GM12878 (cell line): ENCODE measurements at regions not wholly inside any gene's neighbourhood (a gene's known extent, or its start where the extent isn't known, plus 50 kb on each side); places are given as distances from the start of the nearest gene placed in this dataset.

Experiments used
- ATAC-seq: fragments of 200-7000 bp; cut with Tn5 transposase; 3 replicates; pipeline ENCODE4 v1.9.1; 2020; ENCODE audit warnings: mild to moderate bottlenecking, moderate library complexity
- BruUV-seq: library from RNA; stranded (reverse); fragments of 400-500 nt; replicated peaks from 2 replicates; lab custom pipeline; 2021; lab: Mats Ljungman, UMichigan
- CTCF ChIA-PET: fragments of 300-600 bp; sonication (Branson Sonifier 250); formaldehyde crosslinking; extraction: SDS; loops from one replicate; lab custom pipeline; 2021; ENCODE audit warnings: inconsistent platforms; lab: Yijun Ruan, JAX
- POLR2A ChIA-PET: fragments of 350-600 bp; formaldehyde crosslinking; extraction: SDS; loops from one replicate; lab custom pipeline; 2021; ENCODE audit warnings: inconsistent platforms; lab: Charles Lee
- RAD21 ChIA-PET: fragments of 300-600 bp; sonication (Branson Sonifier 250); formaldehyde crosslinking; loops from one replicate; lab custom pipeline; 2023; ENCODE audit warnings: antibody characterized with exemption; ENCODE audit not compliant: unreplicated experiment; lab: Charles Lee
- SMC1A ChIA-PET: fragments of 300-600 bp; sonication (Branson Sonifier 250); formaldehyde crosslinking; loops from one replicate; lab custom pipeline; 2023; ENCODE audit not compliant: unreplicated experiment, uncharacterized antibody; lab: Charles Lee
- DNase-seq: peaks from one replicate; pipeline ENCODE4 v3.0.0-alpha.2; 2011; ENCODE audit warnings: low read depth, low spot score
- FAIRE-seq: peaks from 3 replicates; lab custom pipeline; 2011; peaks lifted over from hg19 to GRCh38; lab: Jason Lieb, UNC
- H2AFZ ChIP-seq: 2 replicates; pipeline ENCODE4 v1.6.0; 2011; ENCODE audit warnings: low read depth, low read length, control low read depth; ENCODE audit not compliant: control insufficient read depth
- H3K27ac ChIP-seq: 2 replicates; pipeline ENCODE4 v1.5.1; 2011; ENCODE audit warnings: control low read depth; ENCODE audit not compliant: control insufficient read depth, insufficient read depth
- H3K27me3 ChIP-seq, 2 experiments: replicated peaks in 1 of 2; 2 replicates each; pipeline versions ENCODE4 v1.6.0 to v1.6.1; 2011; ENCODE audit warnings: low read length in 1 of 2; ENCODE audit not compliant: control insufficient read depth in 2 of 2, insufficient read depth in 2 of 2
- H3K36me3 ChIP-seq, 2 experiments: 2 replicates each; pipeline ENCODE4 v1.5.1; 2011; ENCODE audit warnings: low read length in 1 of 2; ENCODE audit not compliant: control insufficient read depth in 2 of 2, insufficient read depth in 2 of 2
- H3K4me1 ChIP-seq: 2 replicates; pipeline ENCODE4 v1.6.1; 2011; ENCODE audit warnings: mild to moderate bottlenecking, low read length, moderate library complexity, mixed read lengths; ENCODE audit not compliant: control insufficient read depth, insufficient read depth
- H3K4me2 ChIP-seq: 2 replicates; pipeline ENCODE4 v1.6.0; 2011; ENCODE audit warnings: control low read depth; ENCODE audit not compliant: control insufficient read depth, insufficient read depth
- H3K4me3 ChIP-seq: fragments of 200-600 bp; sonication (generic); 2 replicates; pipeline ENCODE4 v1.5.1; 2016
- H3K79me2 ChIP-seq: 2 replicates; pipeline ENCODE4 v1.6.0; 2011; ENCODE audit warnings: low read length; ENCODE audit not compliant: control insufficient read depth, insufficient read depth
- H3K9ac ChIP-seq: 2 replicates; pipeline ENCODE4 v1.8.0; 2011; ENCODE audit warnings: low read length, control low read depth, mixed read lengths; ENCODE audit not compliant: control insufficient read depth, insufficient read depth
- H3K9me3 ChIP-seq: replicated peaks from 3 replicates; pipeline ENCODE4 v1.5.1; 2011; ENCODE audit warnings: mild to moderate bottlenecking, low read length; ENCODE audit not compliant: control insufficient read depth, insufficient read depth
- H4K20me1 ChIP-seq: 2 replicates; pipeline ENCODE4 v1.6.0; 2011; ENCODE audit not compliant: control insufficient read depth, insufficient read depth
- CEBPZ ChIP-seq: fragments of 150-350 bp; IDR thresholded peaks from 2 replicates; pipeline ENCODE4 v1.6.1; 2016; ENCODE audit warnings: low read depth, low read length
- LARP7 ChIP-seq: fragments of 450-650 bp; IDR thresholded peaks from 2 replicates; pipeline ENCODE4 v1.6.1; 2017; ENCODE audit warnings: mild to moderate bottlenecking
- MXI1 ChIP-seq: fragments of 150-350 bp; IDR thresholded peaks from 2 replicates; pipeline ENCODE4 v1.6.1; 2011; ENCODE audit warnings: low read depth, mild to moderate bottlenecking, inconsistent platforms, low read length, improper control_type of control experiment
- NR2C1 ChIP-seq: fragments of 450-650 bp; IDR thresholded peaks from 2 replicates; pipeline ENCODE4 v1.6.1; 2017; ENCODE audit warnings: antibody characterized with exemption, mild to moderate bottlenecking, moderate library complexity
- RB1 ChIP-seq: fragments of 450-650 bp; formaldehyde crosslinking; IDR thresholded peaks from 2 replicates; pipeline ENCODE4 v1.6.1; 2017; ENCODE audit warnings: mild to moderate bottlenecking, borderline replicate concordance
- SIX5 ChIP-seq: IDR thresholded peaks from 2 replicates; pipeline ENCODE4 v1.6.1; 2011; ENCODE audit warnings: mild to moderate bottlenecking, low read depth, low read length, moderate library complexity; ENCODE audit not compliant: severe bottlenecking
- SMARCA5 ChIP-seq: fragments of 450-650 bp; IDR thresholded peaks from 2 replicates; pipeline ENCODE4 v1.6.1; 2017; ENCODE audit warnings: mild to moderate bottlenecking
- USF2 ChIP-seq: IDR thresholded peaks from 2 replicates; pipeline ENCODE4 v1.6.1; 2011; ENCODE audit warnings: low read depth, low read length, improper control_type of control experiment, borderline replicate concordance
- ZBED1 ChIP-seq: IDR thresholded peaks from 2 replicates; pipeline ENCODE4 v1.6.1; 2016; ENCODE audit warnings: borderline replicate concordance
- in situ Hi-C: fragments of 300-500 bp; cut with MboI; formaldehyde crosslinking; loops from 9 replicates; pipeline ENCODE4 v1.14.3; 2018; ENCODE audit warnings: mixed read lengths
- intact Hi-C: fragments of 100-400 bp; cut with micrococcal nuclease; formaldehyde crosslinking; loops from one replicate; pipeline ENCODE4 v1.14.2; 2022; ENCODE audit not compliant: unreplicated experiment
- TF ChIP-seq, protein P1 (sequence below): fragments of 450-650 bp; IDR thresholded peaks from 2 replicates; pipeline ENCODE4 v1.6.1; 2016; ENCODE audit warnings: mild to moderate bottlenecking

DNA sequence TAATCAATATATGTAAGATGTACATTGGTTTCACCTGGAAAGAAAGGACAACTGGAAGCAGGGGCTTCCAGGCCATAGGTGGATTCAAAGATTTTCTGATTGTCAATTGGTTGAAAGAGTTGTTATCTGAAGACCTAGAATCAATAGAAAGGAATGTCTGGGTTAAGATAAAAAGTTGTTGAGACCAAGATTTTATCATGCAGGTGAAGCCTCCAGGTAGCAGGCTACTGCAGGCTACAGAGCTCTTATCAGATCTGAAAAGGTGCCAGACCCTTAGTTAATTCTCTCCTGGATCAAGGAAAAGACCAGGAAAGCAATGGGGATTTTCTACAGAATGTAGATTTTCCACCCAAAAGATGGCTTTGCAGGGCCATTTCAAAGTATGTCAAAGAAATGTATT is 487.2 kb downstream of the BTBD3 start:
- ATAC-seq, result no peak
- no peaks in the 10 kb centered on the region for H3K9me3 ChIP-seq
- no peaks in the 10 kb centered on the region for H3K4me1 ChIP-seq
- TF ChIP-seq ZBED1, result no peak
- no peak for TF ChIP-seq SMARCA5
- TF ChIP-seq NR2C1, result no peak
- TF ChIP-seq CEBPZ, result no peak
- no peak for TF ChIP-seq RB1
- TF ChIP-seq USF2, result no peak
- TF ChIP-seq, protein P1, sequence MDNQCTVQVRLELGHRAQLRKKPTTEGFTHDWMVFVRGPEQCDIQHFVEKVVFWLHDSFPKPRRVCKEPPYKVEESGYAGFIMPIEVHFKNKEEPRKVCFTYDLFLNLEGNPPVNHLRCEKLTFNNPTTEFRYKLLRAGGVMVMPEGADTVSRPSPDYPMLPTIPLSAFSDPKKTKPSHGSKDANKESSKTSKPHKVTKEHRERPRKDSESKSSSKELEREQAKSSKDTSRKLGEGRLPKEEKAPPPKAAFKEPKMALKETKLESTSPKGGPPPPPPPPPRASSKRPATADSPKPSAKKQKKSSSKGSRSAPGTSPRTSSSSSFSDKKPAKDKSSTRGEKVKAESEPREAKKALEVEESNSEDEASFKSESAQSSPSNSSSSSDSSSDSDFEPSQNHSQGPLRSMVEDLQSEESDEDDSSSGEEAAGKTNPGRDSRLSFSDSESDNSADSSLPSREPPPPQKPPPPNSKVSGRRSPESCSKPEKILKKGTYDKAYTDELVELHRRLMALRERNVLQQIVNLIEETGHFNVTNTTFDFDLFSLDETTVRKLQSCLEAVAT, result no peak
- TF ChIP-seq SIX5, result no peak
- TF ChIP-seq LARP7, result no peak
- no peak for TF ChIP-seq MXI1
- TF ChIP-seq, all 136 proteins: peak for 0
- H4K20me1 ChIP-seq, result no peaks in the 10 kb centered on the region
- ChIA-PET RAD21 (no interaction called here), CTCF (no interaction called here), POLR2A (no interaction called here), SMC1A (no interaction called here)
- H3K4me3 ChIP-seq, result no peak overlapping the region
- no TSS peak for BruUV-seq
- H3K27me3 ChIP-seq, result no peaks in the 10 kb centered on the region
- H3K79me2 ChIP-seq, result no peaks in the 10 kb centered on the region
- DNase-seq (no peak), FAIRE-seq (no peak)
- no peak overlapping the region for H3K27ac ChIP-seq
- in situ Hi-C loops, result no loop called here
- H3K4me2 ChIP-seq, result no peak overlapping the region
- H3K36me3 ChIP-seq, result no peaks in the 10 kb centered on the region
- intact Hi-C loops, result no loop called here
- H3K9ac ChIP-seq, result no peak overlapping the region
- no peak overlapping the region for H2AFZ ChIP-seq
